HG03342 (cell line): ENCODE measurements at regions not wholly inside any gene's neighbourhood (a gene's known extent, or its start where the extent isn't known, plus 50 kb on each side); places are given as distances from the start of the nearest gene placed in this dataset.
"Not testable (repeated sequence)": the region's sequence is repeated elsewhere in the genome, so short reads cannot be mapped to it uniquely, and the experiment has no call there.

Experiments used
- ATAC-seq: cut with Tn5 transposase; IDR thresholded peaks from one replicate; pipeline ENCODE4 v1.9.1; 2021; ENCODE audit warnings: mild to moderate bottlenecking, moderate library complexity; ENCODE audit not compliant: unreplicated experiment

GRCh38 chr5:56311306-56311905, 78.3 kb upstream of the ANKRD55 start:
- no peak for ATAC-seq

- ATAC-seq = no peak
Measured at GRCh38 chr5:56310711-56311204, 77.6 kb upstream of the ANKRD55 start.

- ATAC-seq = no peak
Measured at GRCh38 chr5:56309262-56309826, 76.2 kb upstream of the ANKRD55 start.

GRCh38 chr5:56307714-56308333, 74.7 kb upstream of the ANKRD55 start:
- no peak for ATAC-seq

DNA sequence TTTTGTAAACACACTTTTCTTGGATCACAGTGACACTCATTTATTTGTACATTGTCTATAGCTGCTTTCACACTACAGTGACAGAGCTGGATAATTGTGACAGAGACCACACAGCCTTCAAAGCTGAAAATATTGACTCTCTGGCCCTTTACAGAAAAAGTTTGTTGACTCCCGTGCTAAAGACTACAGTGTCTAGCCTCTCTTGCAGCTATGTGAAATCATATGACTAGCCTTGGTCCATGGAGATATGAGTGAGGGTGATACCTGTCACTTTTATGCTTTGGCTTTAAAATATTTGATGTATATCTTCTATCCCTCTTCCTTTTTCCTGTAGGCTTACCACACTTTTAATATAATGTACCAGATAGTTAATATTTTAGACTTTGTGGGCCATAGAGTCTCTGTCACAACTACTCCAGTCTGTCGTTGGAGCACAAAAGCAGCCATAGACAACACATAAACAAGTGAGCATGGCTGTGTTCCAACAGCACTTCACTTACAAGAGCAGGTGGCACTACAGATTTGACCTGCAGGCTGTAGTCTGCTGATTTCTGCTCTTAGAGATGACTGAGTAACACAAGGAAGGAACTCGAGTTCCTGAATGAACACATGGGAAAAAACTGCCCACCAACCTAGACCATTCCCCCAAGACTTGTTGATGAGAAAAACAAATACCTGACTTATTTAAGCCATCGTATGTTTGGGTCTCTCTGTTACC, 73.5 kb upstream of the ANKRD55 start:
- ATAC-seq = no peak

DNA sequence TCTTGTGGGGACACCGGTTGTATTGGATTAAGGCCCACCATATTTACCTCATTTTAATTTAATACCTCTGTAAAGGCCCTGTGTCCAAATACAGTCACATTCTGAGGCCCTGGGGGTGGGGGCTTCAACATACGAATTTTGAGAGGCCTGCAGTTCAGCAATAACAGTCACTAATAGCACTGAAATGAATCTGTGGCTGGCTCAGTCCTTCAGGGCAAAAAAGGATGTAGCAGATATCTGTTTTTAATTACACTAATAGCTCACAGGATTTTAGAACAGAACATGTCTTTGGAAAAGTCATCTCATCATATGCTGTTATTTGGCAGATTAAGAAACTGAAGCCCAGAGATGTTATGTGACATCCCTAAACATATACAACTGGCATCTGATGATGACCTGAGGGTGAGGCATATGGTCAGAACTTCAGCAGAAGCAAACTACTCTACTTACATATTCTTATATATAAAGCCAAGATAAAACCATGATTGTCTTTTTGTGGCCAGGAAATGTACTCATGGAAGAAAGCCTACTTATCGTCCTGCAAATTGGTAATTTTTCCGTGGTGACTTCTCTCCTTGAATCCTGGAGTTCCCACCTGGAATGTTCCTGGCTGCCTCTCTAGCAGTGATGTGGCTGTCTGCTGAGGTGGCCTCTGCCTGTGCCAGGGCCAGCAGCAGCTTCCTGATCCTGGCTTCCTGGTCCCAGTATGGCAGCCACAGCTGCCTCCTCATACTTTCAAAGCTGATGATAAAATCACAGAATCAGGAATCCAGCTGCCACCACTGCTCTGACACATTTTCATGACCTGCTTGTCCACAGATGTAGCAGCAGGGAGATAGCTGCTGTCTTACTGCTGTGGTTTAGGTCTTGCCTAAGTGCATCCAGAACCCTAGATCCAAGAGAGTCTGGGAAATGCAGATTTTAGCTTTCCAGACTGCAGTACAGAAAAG, 72.1 kb upstream of the ANKRD55 start:
- ATAC-seq = no peak

DNA sequence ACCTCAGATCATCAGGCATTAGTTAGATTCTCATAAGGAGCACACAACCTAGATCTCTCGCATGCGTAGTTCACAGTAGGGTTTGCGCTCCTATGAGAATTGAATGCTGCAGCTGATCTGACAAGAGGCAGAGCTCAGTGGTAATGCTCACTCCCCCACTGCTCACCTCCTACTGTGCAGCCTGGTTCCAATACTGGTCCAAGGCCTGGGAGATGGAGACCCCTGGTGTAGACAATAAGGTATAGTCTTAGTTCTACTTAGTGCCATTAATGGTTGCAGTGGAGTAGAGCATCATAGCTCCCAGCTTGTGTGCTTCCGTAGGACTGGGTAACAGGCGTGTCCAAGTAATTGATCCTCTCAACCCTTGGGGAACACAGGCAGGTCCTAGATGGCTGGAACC, 70.4 kb upstream of the ANKRD55 start:
- no peak for ATAC-seq

GRCh38 chr5:56302027-56302426, 68.9 kb upstream of the ANKRD55 start:
- no peak for ATAC-seq

- no peak for ATAC-seq
Measured at GRCh38 chr5:56301069-56301468, 67.9 kb upstream of the ANKRD55 start.

DNA sequence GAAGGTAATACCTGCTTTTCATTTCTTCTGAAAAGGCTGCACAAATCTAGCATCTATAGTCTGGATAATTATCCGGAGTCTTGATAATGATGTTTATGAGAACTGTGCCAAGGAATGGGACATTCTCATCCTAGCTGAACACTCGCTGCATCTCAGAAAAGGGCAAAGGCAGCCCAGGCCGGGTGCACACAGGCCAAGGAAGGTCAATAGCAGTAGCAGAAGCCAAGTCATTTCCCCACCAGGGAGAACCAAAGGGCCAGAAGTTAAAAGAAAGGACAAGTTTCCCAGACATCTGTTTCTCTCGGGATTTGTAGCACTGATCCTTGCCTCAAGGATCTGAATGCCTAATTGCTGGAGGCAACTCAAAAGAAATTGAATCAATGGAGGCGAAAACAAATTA, 66.1 kb upstream of the ANKRD55 start:
- ATAC-seq = no peak

DNA sequence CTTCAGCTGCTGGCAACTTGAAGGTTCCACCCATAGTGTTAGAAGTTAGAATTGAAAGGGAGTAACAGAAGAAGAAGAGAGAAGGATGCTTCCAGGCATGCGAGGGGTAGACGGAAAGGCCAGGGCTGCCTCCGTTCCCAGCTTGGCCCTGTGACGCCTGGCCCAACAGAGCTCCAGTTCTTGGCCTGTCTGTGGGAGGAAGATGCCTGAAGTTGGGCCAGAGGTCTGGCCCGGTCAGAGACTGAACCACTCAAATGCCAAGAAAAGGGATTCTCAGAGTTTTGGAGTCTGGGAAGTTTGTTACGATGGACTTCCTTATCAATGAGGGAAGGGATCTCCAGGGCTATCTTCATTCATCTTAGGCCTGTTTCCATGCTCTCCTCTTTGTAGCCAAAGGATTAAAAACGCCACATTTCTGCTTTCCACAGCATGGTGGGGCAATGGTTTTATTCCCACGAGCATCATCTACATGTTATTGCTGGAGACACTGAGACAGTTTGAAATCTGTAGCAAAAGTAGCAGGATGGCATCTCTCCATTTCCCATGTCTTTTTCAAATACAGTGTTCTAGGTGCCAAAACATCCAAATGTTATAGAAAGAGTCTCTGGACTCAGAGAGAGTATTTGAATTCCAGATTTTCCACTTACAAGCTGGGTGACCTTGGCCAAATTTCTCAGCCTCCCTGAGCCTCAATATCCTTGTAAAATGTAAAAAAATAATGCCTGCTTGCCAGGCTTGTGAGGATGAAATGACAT, 65.4 kb upstream of the ANKRD55 start:
- no peak for ATAC-seq

- ATAC-seq = no peak
Measured at GRCh38 chr5:56297851-56298250, 64.7 kb upstream of the ANKRD55 start.

DNA sequence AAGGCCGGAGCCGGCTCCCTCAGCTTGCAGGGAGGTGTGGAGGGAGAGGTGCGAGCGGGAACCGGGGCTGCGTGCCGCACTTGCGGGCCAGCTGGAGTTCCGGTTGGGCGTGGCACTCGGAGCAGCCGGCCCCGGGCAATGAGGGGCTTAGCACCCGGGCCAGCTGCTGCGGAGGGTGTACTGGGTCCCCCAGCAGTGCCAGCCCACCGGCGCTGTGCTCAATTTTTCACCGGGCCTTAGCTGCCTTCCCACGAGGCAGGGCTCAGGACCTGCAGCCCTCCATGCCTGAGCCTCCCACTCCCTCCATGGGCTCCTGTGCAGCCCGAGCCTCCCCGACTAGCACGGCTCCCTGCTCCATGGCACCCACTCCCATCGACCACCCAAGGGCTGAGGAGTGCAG, 62.2 kb upstream of the ANKRD55 start:
- ATAC-seq = not testable (repeated sequence)

DNA sequence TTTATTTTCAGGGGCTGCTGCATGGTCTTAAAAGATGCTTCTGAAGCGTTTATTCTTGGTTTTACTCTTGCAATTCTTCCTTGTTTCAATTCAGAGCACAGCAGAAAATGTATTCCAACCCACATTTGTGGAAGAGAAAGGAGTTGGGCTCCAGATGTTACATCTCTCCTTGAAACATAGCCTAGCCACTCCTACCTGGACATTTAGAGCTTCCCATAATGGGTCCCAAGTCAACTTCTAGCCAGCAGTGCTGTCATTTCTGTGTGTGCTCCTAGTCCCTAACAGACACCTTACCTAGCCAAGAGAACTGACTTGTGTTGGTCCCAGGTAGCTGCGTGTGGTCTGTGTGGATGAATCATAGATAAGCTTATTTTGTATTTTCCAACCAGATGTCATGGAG, 61.2 kb upstream of the ANKRD55 start:
- ATAC-seq = no peak

DNA sequence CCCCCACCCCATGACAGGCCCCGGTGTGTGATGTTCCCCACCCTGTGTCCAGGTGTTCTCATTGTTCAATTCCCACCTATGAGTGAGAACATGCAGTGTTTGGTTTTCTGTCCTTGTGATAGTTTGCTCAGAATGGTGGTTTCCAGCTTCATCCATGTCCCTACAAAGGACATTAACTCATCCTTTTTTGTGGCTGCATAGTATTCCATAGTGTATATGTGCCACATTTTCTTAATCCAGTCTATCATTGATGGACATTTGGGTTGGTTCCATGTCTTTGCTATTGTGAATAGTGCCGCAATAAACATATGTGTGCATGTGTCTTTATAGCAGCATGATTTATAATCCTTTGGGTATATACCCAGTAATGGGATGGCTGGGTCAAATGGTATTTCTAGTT, 59.7 kb upstream of the ANKRD55 start:
- ATAC-seq = not testable (repeated sequence)

- no peak for ATAC-seq
Measured at GRCh38 chr5:56291661-56292374, 58.7 kb upstream of the ANKRD55 start.

- ATAC-seq = no peak
Measured at GRCh38 chr5:56291079-56291643, 58.0 kb upstream of the ANKRD55 start.

- no peak for ATAC-seq
Measured at GRCh38 chr5:56290378-56291078, 57.4 kb upstream of the ANKRD55 start.
